ENCODE measurements at regions not wholly inside any gene's neighbourhood (a gene's known extent, or its start where the extent isn't known, plus 50 kb on each side); places are given as distances from the start of the nearest gene placed in this dataset.

- no peak overlapping the region for H3K4me3 Mint-ChIP-seq
Observed at GRCh38 chr7:32335107-32335506, 155.1 kb downstream of the LSM5 start.

GRCh38 chr7:32330602-32331001, 159.6 kb downstream of the LSM5 start:
- no peak for TF ChIP-seq CTCF (IDR thresholded peaks at IDR 0.05; ENCODE audit: unreplicated experiment in 3 of 3)
- H3K4me1 Mint-ChIP-seq, result no peaks in the 10 kb centered on the region
- peaks cover 4% of the 10 kb centered on the region for H3K27me3 Mint-ChIP-seq (ENCODE audit: low read depth)
- H3K27ac Mint-ChIP-seq, result no peak overlapping the region
- peaks cover 15% of the 10 kb centered on the region for H3K9me3 Mint-ChIP-seq
- no peak overlapping the region for H3K4me3 Mint-ChIP-seq
- no peaks in the 10 kb centered on the region for H3K36me3 Mint-ChIP-seq (ENCODE audit: low read depth)

More at GRCh38 chr7:32335107-32335506, 155.1 kb downstream of the LSM5 start:
- no peaks in the 10 kb centered on the region for H3K36me3 Mint-ChIP-seq (ENCODE audit: low read depth)
- peaks cover 8% of the 10 kb centered on the region for H3K27me3 Mint-ChIP-seq (ENCODE audit: low read depth)
- peaks cover 15% of the 10 kb centered on the region for H3K9me3 Mint-ChIP-seq
- TF ChIP-seq CTCF (IDR thresholded peaks at IDR 0.05; ENCODE audit: unreplicated experiment in 3 of 3), result no peak
- H3K4me1 Mint-ChIP-seq, result no peaks in the 10 kb centered on the region
- H3K27ac Mint-ChIP-seq, result no peak overlapping the region

GRCh38 chr7:32326078-32326477, 164.1 kb downstream of the LSM5 start:
- H3K4me3 Mint-ChIP-seq, result no peak overlapping the region
- no peaks in the 10 kb centered on the region for H3K9me3 Mint-ChIP-seq
- H3K27ac Mint-ChIP-seq, result no peak overlapping the region
- H3K27me3 Mint-ChIP-seq (ENCODE audit: low read depth), result peaks cover 1% of the 10 kb centered on the region
- H3K36me3 Mint-ChIP-seq (ENCODE audit: low read depth), result no peaks in the 10 kb centered on the region
- TF ChIP-seq CTCF (IDR thresholded peaks at IDR 0.05; ENCODE audit: unreplicated experiment in 3 of 3), result no peak
- no peaks in the 10 kb centered on the region for H3K4me1 Mint-ChIP-seq

- Mint-ChIP-seq H3K4me1 (no peaks in the 10 kb centered on the region), H3K27ac (no peak overlapping the region), H3K27me3 (ENCODE audit: low read depth) (peaks cover 16% of the 10 kb centered on the region), H3K9me3 (no peaks in the 10 kb centered on the region), H3K4me3 (no peak overlapping the region), H3K36me3 (ENCODE audit: low read depth) (no peaks in the 10 kb centered on the region)
- TF ChIP-seq CTCF (IDR thresholded peaks at IDR 0.05; ENCODE audit: unreplicated experiment in 3 of 3), result no peak
Observed at GRCh38 chr7:32323712-32324111, 166.5 kb downstream of the LSM5 start.

- no peaks in the 10 kb centered on the region for H3K9me3 Mint-ChIP-seq
- no peaks in the 10 kb centered on the region for H3K36me3 Mint-ChIP-seq (ENCODE audit: low read depth)
- no peak for TF ChIP-seq CTCF (IDR thresholded peaks at IDR 0.05; ENCODE audit: unreplicated experiment in 3 of 3)
- peaks cover 16% of the 10 kb centered on the region for H3K27me3 Mint-ChIP-seq (ENCODE audit: low read depth)
- no peak overlapping the region for H3K4me3 Mint-ChIP-seq
- H3K27ac Mint-ChIP-seq, result no peak overlapping the region
- peaks cover 5% of the 10 kb centered on the region for H3K4me1 Mint-ChIP-seq
Observed at GRCh38 chr7:32319012-32319382, 171.2 kb downstream of the LSM5 start.

GRCh38 chr7:32318300-32319011, 171.7 kb downstream of the LSM5 start:
- TF ChIP-seq CTCF (IDR thresholded peaks at IDR 0.05; ENCODE audit: unreplicated experiment in 3 of 3), result no peak
- H3K27me3 Mint-ChIP-seq (ENCODE audit: low read depth), result peaks cover 16% of the 10 kb centered on the region
- H3K27ac Mint-ChIP-seq, result no peak overlapping the region
- H3K4me3 Mint-ChIP-seq, result no peak overlapping the region
- H3K36me3 Mint-ChIP-seq (ENCODE audit: low read depth), result no peaks in the 10 kb centered on the region
- no peaks in the 10 kb centered on the region for H3K9me3 Mint-ChIP-seq
- peaks cover 5% of the 10 kb centered on the region for H3K4me1 Mint-ChIP-seq

Data from nephron (organoid).